Thyroid gland (tissue), 4 donors: ENCODE measurements at regions not wholly inside any gene's neighbourhood (a gene's known extent, or its start where the extent isn't known, plus 50 kb on each side); places are given as distances from the start of the nearest gene placed in this dataset.

ENCODE experiments used
- POLR2A ChIP-seq, 2 donors: fragments of 450-650 bp; IDR thresholded peaks; one replicate each; pipeline ENCODE4 v1.6.1; 2017; ENCODE audit warnings: antibody characterized with exemption in 2 of 2, mild to moderate bottlenecking in 2 of 2, moderate library complexity in 1 of 2
- TF ChIP-seq, protein P1 (sequence below), 6 experiments: fragments of 200-600 bp in 3 of 6; fragments of 450-650 bp in 3 of 6; sonication (generic) in 3 of 6; IDR thresholded peaks; one replicate each; pipeline ENCODE4 v1.5.1; 2016 to 2019; ENCODE audit warnings: antibody characterized with exemption in 6 of 6, mild to moderate bottlenecking in 2 of 6, inconsistent platforms in 1 of 6, moderate library complexity in 1 of 6

DNA sequence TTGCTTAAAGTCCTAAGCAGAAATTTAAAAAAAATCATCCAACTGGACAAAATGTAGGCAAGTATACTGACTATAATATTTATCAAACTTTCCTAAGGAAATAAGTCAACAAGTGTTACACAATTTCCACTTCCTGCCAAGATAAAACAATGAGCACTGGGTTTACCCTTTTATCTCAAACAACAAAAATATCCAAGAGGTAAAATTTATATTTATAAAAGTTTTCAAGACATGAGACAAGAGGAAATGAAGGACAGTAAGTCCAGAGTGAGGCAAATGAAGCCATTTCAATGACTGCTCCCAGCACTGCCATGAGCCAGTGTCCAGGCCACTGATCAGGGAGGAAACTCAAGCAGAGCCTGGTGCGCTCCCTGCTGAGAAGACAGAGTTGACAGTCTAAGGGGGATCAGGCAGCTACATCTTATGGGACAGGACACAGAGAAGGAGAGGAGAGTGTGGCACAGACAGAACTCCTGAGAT, 439.4 kb downstream of the RAP2B start:
- TF ChIP-seq POLR2A (IDR thresholded peaks at IDR 0.05) = no peak
- TF ChIP-seq, protein P1, sequence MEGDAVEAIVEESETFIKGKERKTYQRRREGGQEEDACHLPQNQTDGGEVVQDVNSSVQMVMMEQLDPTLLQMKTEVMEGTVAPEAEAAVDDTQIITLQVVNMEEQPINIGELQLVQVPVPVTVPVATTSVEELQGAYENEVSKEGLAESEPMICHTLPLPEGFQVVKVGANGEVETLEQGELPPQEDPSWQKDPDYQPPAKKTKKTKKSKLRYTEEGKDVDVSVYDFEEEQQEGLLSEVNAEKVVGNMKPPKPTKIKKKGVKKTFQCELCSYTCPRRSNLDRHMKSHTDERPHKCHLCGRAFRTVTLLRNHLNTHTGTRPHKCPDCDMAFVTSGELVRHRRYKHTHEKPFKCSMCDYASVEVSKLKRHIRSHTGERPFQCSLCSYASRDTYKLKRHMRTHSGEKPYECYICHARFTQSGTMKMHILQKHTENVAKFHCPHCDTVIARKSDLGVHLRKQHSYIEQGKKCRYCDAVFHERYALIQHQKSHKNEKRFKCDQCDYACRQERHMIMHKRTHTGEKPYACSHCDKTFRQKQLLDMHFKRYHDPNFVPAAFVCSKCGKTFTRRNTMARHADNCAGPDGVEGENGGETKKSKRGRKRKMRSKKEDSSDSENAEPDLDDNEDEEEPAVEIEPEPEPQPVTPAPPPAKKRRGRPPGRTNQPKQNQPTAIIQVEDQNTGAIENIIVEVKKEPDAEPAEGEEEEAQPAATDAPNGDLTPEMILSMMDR (IDR thresholded peaks at IDR 0.05) = no peak
